GM12878 (cell line): ENCODE measurements at regions not wholly inside any gene's neighbourhood (a gene's known extent, or its start where the extent isn't known, plus 50 kb on each side); places are given as distances from the start of the nearest gene placed in this dataset.

Experiments
- ATAC-seq: fragments of 200-7000 bp; cut with Tn5 transposase; 3 replicates; pipeline ENCODE4 v1.9.1; 2020; ENCODE audit warnings: mild to moderate bottlenecking, moderate library complexity
- BruUV-seq: library from RNA; stranded (reverse); fragments of 400-500 nt; replicated peaks from 2 replicates; lab custom pipeline; 2021; lab: Mats Ljungman, UMichigan
- CTCF ChIA-PET: fragments of 300-600 bp; sonication (Branson Sonifier 250); formaldehyde crosslinking; extraction: SDS; loops from one replicate; lab custom pipeline; 2021; ENCODE audit warnings: inconsistent platforms; lab: Yijun Ruan, JAX
- POLR2A ChIA-PET: fragments of 350-600 bp; formaldehyde crosslinking; extraction: SDS; loops from one replicate; lab custom pipeline; 2021; ENCODE audit warnings: inconsistent platforms; lab: Charles Lee
- RAD21 ChIA-PET: fragments of 300-600 bp; sonication (Branson Sonifier 250); formaldehyde crosslinking; loops from one replicate; lab custom pipeline; 2023; ENCODE audit warnings: antibody characterized with exemption; ENCODE audit not compliant: unreplicated experiment; lab: Charles Lee
- SMC1A ChIA-PET: fragments of 300-600 bp; sonication (Branson Sonifier 250); formaldehyde crosslinking; loops from one replicate; lab custom pipeline; 2023; ENCODE audit not compliant: unreplicated experiment, uncharacterized antibody; lab: Charles Lee
- DNase-seq: peaks from one replicate; pipeline ENCODE4 v3.0.0-alpha.2; 2011; ENCODE audit warnings: low read depth, low spot score
- FAIRE-seq: peaks from 3 replicates; lab custom pipeline; 2011; peaks lifted over from hg19 to GRCh38; lab: Jason Lieb, UNC
- H2AFZ ChIP-seq: 2 replicates; pipeline ENCODE4 v1.6.0; 2011; ENCODE audit warnings: low read depth, low read length, control low read depth; ENCODE audit not compliant: control insufficient read depth
- H3K27ac ChIP-seq: 2 replicates; pipeline ENCODE4 v1.5.1; 2011; ENCODE audit warnings: control low read depth; ENCODE audit not compliant: control insufficient read depth, insufficient read depth
- H3K27me3 ChIP-seq, 2 experiments: replicated peaks in 1 of 2; 2 replicates each; pipeline versions ENCODE4 v1.6.0 to v1.6.1; 2011; ENCODE audit warnings: low read length in 1 of 2; ENCODE audit not compliant: control insufficient read depth in 2 of 2, insufficient read depth in 2 of 2
- H3K36me3 ChIP-seq, 2 experiments: 2 replicates each; pipeline ENCODE4 v1.5.1; 2011; ENCODE audit warnings: low read length in 1 of 2; ENCODE audit not compliant: control insufficient read depth in 2 of 2, insufficient read depth in 2 of 2
- H3K4me1 ChIP-seq: 2 replicates; pipeline ENCODE4 v1.6.1; 2011; ENCODE audit warnings: mild to moderate bottlenecking, low read length, moderate library complexity, mixed read lengths; ENCODE audit not compliant: control insufficient read depth, insufficient read depth
- H3K4me2 ChIP-seq: 2 replicates; pipeline ENCODE4 v1.6.0; 2011; ENCODE audit warnings: control low read depth; ENCODE audit not compliant: control insufficient read depth, insufficient read depth
- H3K4me3 ChIP-seq: fragments of 200-600 bp; sonication (generic); 2 replicates; pipeline ENCODE4 v1.5.1; 2016
- H3K79me2 ChIP-seq: 2 replicates; pipeline ENCODE4 v1.6.0; 2011; ENCODE audit warnings: low read length; ENCODE audit not compliant: control insufficient read depth, insufficient read depth
- H3K9ac ChIP-seq: 2 replicates; pipeline ENCODE4 v1.8.0; 2011; ENCODE audit warnings: low read length, control low read depth, mixed read lengths; ENCODE audit not compliant: control insufficient read depth, insufficient read depth
- H3K9me3 ChIP-seq: replicated peaks from 3 replicates; pipeline ENCODE4 v1.5.1; 2011; ENCODE audit warnings: mild to moderate bottlenecking, low read length; ENCODE audit not compliant: control insufficient read depth, insufficient read depth
- H4K20me1 ChIP-seq: 2 replicates; pipeline ENCODE4 v1.6.0; 2011; ENCODE audit not compliant: control insufficient read depth, insufficient read depth
- BHLHE40 ChIP-seq, 2 experiments: fragments of 450-650 bp in 1 of 2; IDR thresholded peaks; 2 replicates each; pipeline ENCODE4 v1.6.1; 2011 to 2017; ENCODE audit warnings: low read depth in 2 of 2, borderline replicate concordance in 1 of 2, improper control_type of control experiment in 1 of 2, low read length in 1 of 2, mild to moderate bottlenecking in 1 of 2
- BRCA1 ChIP-seq: IDR thresholded peaks from 2 replicates; pipeline ENCODE4 v1.6.1; 2011; ENCODE audit warnings: low read depth, low read length, improper control_type of control experiment
- EP300 ChIP-seq, 2 experiments: fragments of 150-350 bp in 1 of 2; IDR thresholded peaks; 2 replicates each; pipeline ENCODE4 v1.6.1; 2011 to 2012; ENCODE audit warnings: low read depth in 2 of 2, low read length in 2 of 2, borderline replicate concordance in 1 of 2, improper control_type of control experiment in 1 of 2, inconsistent platforms in 1 of 2; ENCODE audit not compliant: control insufficient read depth in 1 of 2
- ETV6 ChIP-seq, 2 experiments: fragments of 450-650 bp in 1 of 2; IDR thresholded peaks in 1 of 2; conservative IDR thresholded peaks in 1 of 2; 2 replicates each; pipeline ENCODE4 v1.6.1; 2014; ENCODE audit warnings: antibody characterized with exemption in 1 of 2, borderline replicate concordance in 1 of 2, low read depth in 1 of 2, mild to moderate bottlenecking in 1 of 2, moderate library complexity in 1 of 2
- MTA2 ChIP-seq: fragments of 450-650 bp; IDR thresholded peaks from 2 replicates; pipeline ENCODE4 v1.6.1; 2016; ENCODE audit warnings: low read depth, mild to moderate bottlenecking, moderate library complexity
- MXI1 ChIP-seq: fragments of 150-350 bp; IDR thresholded peaks from 2 replicates; pipeline ENCODE4 v1.6.1; 2011; ENCODE audit warnings: low read depth, mild to moderate bottlenecking, inconsistent platforms, low read length, improper control_type of control experiment
- PAX8 ChIP-seq: fragments of 450-650 bp; IDR thresholded peaks from 2 replicates; pipeline ENCODE4 v1.6.1; 2017; ENCODE audit warnings: mild to moderate bottlenecking, moderate library complexity
- POLR2AphosphoS5 ChIP-seq: IDR thresholded peaks from 2 replicates; pipeline ENCODE4 v1.6.1; 2011; ENCODE audit warnings: mild to moderate bottlenecking, low read length, inconsistent platforms
- RBBP5 ChIP-seq: fragments of 200-600 bp; sonication (generic); conservative IDR thresholded peaks from 2 replicates; pipeline ENCODE4 v1.6.1; 2016
- SMC3 ChIP-seq: IDR thresholded peaks from 2 replicates; pipeline ENCODE4 v1.6.1; 2011; ENCODE audit warnings: low read length, improper control_type of control experiment, borderline replicate concordance
- WGBS: methylation state at CpG from one replicate; pipeline ENCODE4 v1.1.6; 2016; ENCODE audit warnings: low lambda C conversion rate; ENCODE audit not compliant: insufficient replicate concordance, insufficient coverage; ENCODE audit errors: missing lambda C conversion rate; 5-methylcytosine and 5-hydroxymethylcytosine counted together
- in situ Hi-C: fragments of 300-500 bp; cut with MboI; formaldehyde crosslinking; loops from 9 replicates; pipeline ENCODE4 v1.14.3; 2018; ENCODE audit warnings: mixed read lengths
- intact Hi-C: fragments of 100-400 bp; cut with micrococcal nuclease; formaldehyde crosslinking; loops from one replicate; pipeline ENCODE4 v1.14.2; 2022; ENCODE audit not compliant: unreplicated experiment
- TF ChIP-seq, protein P1 (sequence below): fragments of 450-650 bp; IDR thresholded peaks from 2 replicates; pipeline ENCODE4 v1.6.1; 2017; ENCODE audit warnings: mild to moderate bottlenecking, moderate library complexity
- TF ChIP-seq, protein P2 (sequence below): fragments of 450-650 bp; IDR thresholded peaks from 2 replicates; pipeline ENCODE4 v1.6.1; 2018; ENCODE audit warnings: borderline replicate concordance, mild to moderate bottlenecking; ENCODE audit not compliant: partially characterized antibody

DNA sequence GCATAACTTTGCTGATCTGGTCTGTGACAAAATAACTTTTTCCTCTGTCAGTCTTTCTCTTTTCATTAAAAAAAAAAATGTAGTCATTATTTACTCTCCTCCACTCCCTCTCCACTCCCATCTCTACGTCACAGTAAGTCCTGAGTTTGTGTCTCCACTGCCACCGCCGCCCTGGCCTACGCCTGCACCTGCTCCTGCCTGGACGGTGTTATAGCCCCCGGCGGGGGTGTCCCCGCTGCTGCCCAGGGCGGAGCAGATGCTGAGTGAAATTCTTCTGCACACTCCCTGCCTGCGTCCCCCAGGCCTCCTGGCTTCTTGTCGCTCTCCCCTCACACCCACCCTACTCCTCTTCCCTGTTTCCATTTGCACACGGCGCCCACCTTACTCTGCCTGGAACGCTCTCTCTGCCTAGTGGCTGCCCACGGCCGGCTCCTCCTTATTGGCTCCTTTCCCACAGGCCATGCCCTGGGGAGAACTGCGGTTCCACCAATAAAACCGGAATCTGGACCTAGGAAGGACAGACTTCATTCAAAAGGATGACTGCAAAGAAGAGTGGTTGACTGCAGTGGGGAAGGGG lies 55.2 kb upstream of the C1orf174 start (continued):
- TF ChIP-seq BRCA1 (no peak), MTA2 (no peak), RBBP5 (no peak), ETV6 (conservative IDR thresholded peaks at IDR 0.05 in 1 of 2, IDR thresholded peaks at IDR 0.05 in 1 of 2; ENCODE audit: borderline replicate concordance in 1 of 2, low read depth in 1 of 2) (no peak), POLR2AphosphoS5 (no peak), SMC3 (no peak)
- TF ChIP-seq, protein P1, sequence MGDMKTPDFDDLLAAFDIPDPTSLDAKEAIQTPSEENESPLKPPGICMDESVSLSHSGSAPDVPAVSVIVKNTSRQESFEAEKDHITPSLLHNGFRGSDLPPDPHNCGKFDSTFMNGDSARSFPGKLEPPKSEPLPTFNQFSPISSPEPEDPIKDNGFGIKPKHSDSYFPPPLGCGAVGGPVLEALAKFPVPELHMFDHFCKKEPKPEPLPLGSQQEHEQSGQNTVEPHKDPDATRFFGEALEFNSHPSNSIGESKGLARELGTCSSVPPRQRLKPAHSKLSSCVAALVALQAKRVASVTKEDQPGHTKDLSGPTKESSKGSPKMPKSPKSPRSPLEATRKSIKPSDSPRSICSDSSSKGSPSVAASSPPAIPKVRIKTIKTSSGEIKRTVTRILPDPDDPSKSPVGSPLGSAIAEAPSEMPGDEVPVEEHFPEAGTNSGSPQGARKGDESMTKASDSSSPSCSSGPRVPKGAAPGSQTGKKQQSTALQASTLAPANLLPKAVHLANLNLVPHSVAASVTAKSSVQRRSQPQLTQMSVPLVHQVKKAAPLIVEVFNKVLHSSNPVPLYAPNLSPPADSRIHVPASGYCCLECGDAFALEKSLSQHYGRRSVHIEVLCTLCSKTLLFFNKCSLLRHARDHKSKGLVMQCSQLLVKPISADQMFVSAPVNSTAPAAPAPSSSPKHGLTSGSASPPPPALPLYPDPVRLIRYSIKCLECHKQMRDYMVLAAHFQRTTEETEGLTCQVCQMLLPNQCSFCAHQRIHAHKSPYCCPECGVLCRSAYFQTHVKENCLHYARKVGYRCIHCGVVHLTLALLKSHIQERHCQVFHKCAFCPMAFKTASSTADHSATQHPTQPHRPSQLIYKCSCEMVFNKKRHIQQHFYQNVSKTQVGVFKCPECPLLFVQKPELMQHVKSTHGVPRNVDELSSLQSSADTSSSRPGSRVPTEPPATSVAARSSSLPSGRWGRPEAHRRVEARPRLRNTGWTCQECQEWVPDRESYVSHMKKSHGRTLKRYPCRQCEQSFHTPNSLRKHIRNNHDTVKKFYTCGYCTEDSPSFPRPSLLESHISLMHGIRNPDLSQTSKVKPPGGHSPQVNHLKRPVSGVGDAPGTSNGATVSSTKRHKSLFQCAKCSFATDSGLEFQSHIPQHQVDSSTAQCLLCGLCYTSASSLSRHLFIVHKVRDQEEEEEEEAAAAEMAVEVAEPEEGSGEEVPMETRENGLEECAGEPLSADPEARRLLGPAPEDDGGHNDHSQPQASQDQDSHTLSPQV: no peak

DNA sequence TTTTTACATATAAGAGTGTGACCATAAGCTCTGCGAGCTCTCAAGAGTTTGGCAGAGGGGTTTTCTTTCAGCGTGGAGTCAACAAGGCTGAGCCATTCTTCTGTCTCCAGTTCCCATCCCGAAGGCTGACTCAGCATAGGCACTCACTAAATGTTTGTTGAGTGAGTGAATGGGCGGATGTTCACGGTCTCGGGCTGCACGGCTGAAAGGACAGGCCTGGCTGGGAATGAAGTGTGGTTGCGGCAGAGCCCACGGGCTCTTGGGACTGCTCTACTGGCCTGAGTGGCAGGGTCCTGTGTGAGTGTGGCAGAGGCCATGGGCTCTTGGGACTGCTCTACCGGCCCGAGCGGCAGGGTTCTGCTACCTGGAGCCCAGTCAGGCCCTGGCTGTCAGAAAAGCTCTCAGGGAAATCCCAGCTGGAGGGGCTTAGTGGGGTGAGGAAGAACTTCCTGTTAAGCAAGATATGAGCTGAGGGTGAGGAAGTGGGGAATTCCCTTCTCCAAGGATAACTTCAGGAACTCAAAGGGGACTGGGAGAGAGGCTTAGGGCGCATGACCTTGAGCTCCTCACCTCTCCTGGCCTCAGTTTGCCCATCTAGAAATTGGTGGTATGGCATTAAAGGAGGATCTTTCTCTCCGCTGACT lies 56.6 kb upstream of the C1orf174 start:
- Histone ChIP-seq H3K36me3 (no peaks in the 10 kb centered on the region), H3K4me3 (no peak overlapping the region), H3K4me2 (no peak overlapping the region), H3K9me3 (no peaks in the 10 kb centered on the region; the same call in 2 of the 3 replicates), H2AFZ (no peak overlapping the region), H3K27ac (no peak overlapping the region), H3K27me3 (no peaks in the 10 kb centered on the region), H3K9ac (no peak overlapping the region), H3K4me1 (no peaks in the 10 kb centered on the region), H3K79me2 (no peaks in the 10 kb centered on the region), H4K20me1 (no peaks in the 10 kb centered on the region)
- TF ChIP-seq PAX8: no peak
- TF ChIP-seq MXI1: no peak
- TF ChIP-seq, protein P2, sequence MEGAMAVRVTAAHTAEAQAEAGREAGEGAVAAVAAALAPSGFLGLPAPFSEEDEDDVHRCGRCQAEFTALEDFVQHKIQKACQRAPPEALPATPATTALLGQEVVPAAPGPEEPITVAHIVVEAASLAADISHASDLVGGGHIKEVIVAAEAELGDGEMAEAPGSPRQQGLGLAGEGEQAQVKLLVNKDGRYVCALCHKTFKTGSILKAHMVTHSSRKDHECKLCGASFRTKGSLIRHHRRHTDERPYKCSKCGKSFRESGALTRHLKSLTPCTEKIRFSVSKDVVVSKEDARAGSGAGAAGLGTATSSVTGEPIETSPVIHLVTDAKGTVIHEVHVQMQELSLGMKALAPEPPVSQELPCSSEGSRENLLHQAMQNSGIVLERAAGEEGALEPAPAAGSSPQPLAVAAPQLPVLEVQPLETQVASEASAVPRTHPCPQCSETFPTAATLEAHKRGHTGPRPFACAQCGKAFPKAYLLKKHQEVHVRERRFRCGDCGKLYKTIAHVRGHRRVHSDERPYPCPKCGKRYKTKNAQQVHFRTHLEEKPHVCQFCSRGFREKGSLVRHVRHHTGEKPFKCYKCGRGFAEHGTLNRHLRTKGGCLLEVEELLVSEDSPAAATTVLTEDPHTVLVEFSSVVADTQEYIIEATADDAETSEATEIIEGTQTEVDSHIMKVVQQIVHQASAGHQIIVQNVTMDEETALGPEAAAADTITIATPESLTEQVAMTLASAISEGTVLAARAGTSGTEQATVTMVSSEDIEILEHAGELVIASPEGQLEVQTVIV: no peak
- no peak for TF ChIP-seq EP300 (IDR thresholded peaks at IDR 0.05; ENCODE audit: borderline replicate concordance in 1 of 2, control insufficient read depth in 1 of 2, low read depth in 2 of 2, low read length in 2 of 2)
- TF ChIP-seq BHLHE40 (IDR thresholded peaks at IDR 0.05; ENCODE audit: borderline replicate concordance in 1 of 2, low read depth in 2 of 2, low read length in 1 of 2): no peak
- no peak for DNase-seq
- ChIA-PET POLR2A (no interaction called here), SMC1A (interaction anchor here (1.4 kb wide), 1 partner anchor 9 kb away, joined by 4 read pairs; no protein-coding TSS in a partner anchor), CTCF (no interaction called here), RAD21 (no interaction called here)
- WGBS: 38% methylated on average over 14 of the region's 14 CpGs
- BruUV-seq: no TSS peak
- intact Hi-C loops (no loop called here), in situ Hi-C loops (no loop called here)
- no peak for ATAC-seq
- FAIRE-seq: no peak
